Activated naive CD4-positive, alpha-beta T cell treated with anti-CD3 and anti-CD28 coated beads, Interleukin-2, amount 10 ng/mL, durations not matched to agents 7 days and 5 days (primary cell): ENCODE measurements at regions not wholly inside any gene's neighbourhood (a gene's known extent, or its start where the extent isn't known, plus 50 kb on each side); places are given as distances from the start of the nearest gene placed in this dataset.

ENCODE experiments used
- CTCF ChIA-PET: fragments of 350-600 bp; sonication (Branson Sonifier 250); formaldehyde crosslinking; loops from one replicate; lab custom pipeline; 2021; ENCODE audit warnings: antibody characterized with exemption; lab: Charles Lee
- DNase-seq: peaks from one replicate; pipeline ENCODE4 v3.0.0-alpha.2; 2020
- H3K27ac Mint-ChIP-seq: one replicate; pipeline ENCODE4 v1.8.0; 2021; ENCODE audit warnings: mild to moderate bottlenecking, moderate library complexity, mixed read lengths
- H3K27me3 Mint-ChIP-seq: one replicate; pipeline ENCODE4 v1.8.0; 2021; ENCODE audit warnings: mild to moderate bottlenecking, mixed read lengths
- H3K36me3 Mint-ChIP-seq: one replicate; pipeline ENCODE4 v1.8.0; 2021; ENCODE audit warnings: mixed read lengths
- H3K4me1 Mint-ChIP-seq: one replicate; pipeline ENCODE4 v1.8.0; 2021; ENCODE audit warnings: mixed read lengths
- H3K4me3 Mint-ChIP-seq: one replicate; pipeline ENCODE4 v1.8.0; 2021; ENCODE audit warnings: mild to moderate bottlenecking, moderate library complexity, mixed read lengths
- H3K9me3 Mint-ChIP-seq: one replicate; pipeline ENCODE4 v1.8.0; 2021; ENCODE audit warnings: mixed read lengths

DNA sequence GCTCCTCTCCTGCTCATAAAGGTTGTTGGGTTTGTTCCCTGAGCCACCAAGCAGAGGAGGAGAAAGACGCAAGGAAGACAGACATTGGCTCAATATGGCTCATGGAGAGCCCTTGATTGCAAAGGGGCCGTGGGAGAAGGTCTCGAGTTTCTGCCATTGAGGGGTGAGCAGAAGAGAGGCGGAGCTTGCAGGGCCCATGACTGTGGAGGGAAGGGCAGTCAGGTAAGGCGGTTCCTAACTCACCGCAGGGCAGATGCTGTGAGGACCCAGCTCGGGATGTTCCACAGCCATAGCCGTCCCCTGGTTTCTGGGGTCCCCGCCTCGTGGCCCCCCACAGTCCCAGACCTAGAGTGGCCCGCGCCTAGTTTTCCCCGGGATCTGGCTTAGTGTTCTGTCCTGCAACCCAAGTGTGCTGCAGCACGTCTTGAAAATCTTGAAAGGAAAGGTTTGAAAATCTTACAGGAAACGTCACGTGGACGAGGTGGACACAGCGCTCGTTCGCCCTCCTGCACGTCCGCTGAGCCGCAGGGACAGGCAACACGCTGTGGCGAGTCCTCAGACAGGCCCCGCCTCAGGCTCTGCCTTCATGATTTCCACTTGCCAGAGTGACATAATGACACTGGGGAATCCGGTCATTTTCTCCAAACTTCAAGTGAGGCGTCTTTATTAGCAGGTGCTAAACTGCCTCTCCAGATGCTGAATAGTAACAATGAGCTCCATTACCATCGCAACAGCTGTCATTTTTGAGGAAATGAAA lies 105.5 kb upstream of the HDAC4 start:
- Mint-ChIP-seq H3K27me3 (peaks cover 10% of the 10 kb centered on the region), H3K4me1 (no peaks in the 10 kb centered on the region), H3K27ac (no peak overlapping the region), H3K9me3 (no peaks in the 10 kb centered on the region), H3K36me3 (no peaks in the 10 kb centered on the region), H3K4me3 (no peak overlapping the region)
- DNase-seq, result no peak
- CTCF ChIA-PET, result no interaction called here

DNA sequence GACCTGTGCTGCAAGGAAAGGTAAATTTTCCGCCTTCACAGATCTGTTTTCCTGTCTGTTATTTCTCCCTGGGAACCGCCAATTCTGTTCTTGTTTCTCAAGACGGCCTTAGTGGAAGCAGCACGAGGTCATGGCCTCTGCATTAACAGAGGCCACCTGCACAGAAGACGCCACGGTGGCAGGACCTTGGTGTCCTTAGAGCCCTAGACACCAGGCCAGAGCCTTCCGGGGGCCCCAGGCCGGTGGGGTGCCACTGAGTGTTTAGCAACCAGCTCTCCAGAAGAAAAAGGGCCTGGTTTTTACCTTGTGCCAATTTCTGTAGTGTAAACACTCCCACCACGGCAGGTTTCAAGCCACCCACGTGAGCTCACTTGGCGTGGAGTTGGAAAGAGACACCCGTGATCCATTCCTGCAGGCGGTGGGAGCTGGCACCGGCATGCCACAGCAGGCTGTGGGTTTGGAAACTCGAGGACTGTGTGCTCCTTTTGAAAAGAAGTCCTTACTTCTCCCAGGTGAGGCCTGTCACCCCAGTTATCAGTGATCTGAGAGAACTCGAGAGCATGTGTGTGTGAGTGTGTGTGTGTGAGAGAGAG lies 103.9 kb upstream of the HDAC4 start:
- peaks cover 11% of the 10 kb centered on the region for H3K27me3 Mint-ChIP-seq
- H3K36me3 Mint-ChIP-seq, result no peaks in the 10 kb centered on the region
- CTCF ChIA-PET, result no interaction called here
- H3K4me3 Mint-ChIP-seq, result no peak overlapping the region
- no peaks in the 10 kb centered on the region for H3K4me1 Mint-ChIP-seq
- no peak for DNase-seq
- no peaks in the 10 kb centered on the region for H3K9me3 Mint-ChIP-seq
- H3K27ac Mint-ChIP-seq, result no peak overlapping the region

DNA sequence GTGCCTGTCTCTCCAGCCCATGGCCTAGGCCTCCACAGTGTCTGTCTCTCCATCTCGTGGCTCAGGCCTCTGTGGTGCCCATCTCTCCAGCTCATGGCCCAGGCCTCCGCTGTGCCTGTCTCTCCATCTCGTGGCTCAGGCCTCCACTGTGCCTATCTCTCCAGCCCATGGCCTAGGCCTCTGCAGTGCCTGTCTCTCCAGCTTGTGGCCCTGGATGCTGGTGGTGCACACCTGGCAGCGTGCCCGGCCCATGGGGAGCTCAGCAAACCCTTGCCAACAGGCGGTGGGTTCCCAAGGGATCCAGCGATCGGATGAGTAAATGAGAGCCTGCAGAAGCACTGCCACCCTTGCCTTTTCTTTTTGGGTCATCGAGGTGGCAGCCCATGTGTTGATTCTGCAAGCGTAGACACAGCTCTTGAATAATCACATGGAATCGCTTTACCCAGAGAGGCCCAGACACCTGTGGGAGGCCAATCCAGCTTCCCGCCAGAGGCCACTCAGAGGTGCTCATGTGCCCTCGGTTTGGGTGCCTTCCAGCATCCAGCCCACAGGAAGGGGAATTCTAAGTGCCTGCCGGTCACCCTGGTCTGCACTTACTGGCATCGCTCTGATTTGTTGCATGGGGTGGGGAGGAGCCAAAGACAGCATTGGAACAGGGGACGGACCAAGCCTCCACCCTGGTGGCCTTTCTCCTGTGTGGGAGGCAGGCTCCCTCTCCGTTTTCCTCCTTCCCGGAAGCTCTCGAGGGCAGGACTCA lies 101.8 kb upstream of the HDAC4 start:
- DNase-seq, result no peak
- Mint-ChIP-seq H3K27me3 (peaks cover 7% of the 10 kb centered on the region), H3K27ac (no peak overlapping the region), H3K36me3 (no peaks in the 10 kb centered on the region), H3K4me3 (no peak overlapping the region), H3K9me3 (no peaks in the 10 kb centered on the region), H3K4me1 (no peaks in the 10 kb centered on the region)
- CTCF ChIA-PET, result no interaction called here

- Mint-ChIP-seq H3K27me3 (peaks cover 12% of the 10 kb centered on the region), H3K9me3 (no peaks in the 10 kb centered on the region), H3K27ac (no peak overlapping the region), H3K36me3 (no peaks in the 10 kb centered on the region), H3K4me1 (no peaks in the 10 kb centered on the region), H3K4me3 (no peak overlapping the region)
- CTCF ChIA-PET, result no interaction called here
- no peak for DNase-seq
Measured at GRCh38 chr2:239500574-239501550, 100.0 kb upstream of the HDAC4 start.

DNA sequence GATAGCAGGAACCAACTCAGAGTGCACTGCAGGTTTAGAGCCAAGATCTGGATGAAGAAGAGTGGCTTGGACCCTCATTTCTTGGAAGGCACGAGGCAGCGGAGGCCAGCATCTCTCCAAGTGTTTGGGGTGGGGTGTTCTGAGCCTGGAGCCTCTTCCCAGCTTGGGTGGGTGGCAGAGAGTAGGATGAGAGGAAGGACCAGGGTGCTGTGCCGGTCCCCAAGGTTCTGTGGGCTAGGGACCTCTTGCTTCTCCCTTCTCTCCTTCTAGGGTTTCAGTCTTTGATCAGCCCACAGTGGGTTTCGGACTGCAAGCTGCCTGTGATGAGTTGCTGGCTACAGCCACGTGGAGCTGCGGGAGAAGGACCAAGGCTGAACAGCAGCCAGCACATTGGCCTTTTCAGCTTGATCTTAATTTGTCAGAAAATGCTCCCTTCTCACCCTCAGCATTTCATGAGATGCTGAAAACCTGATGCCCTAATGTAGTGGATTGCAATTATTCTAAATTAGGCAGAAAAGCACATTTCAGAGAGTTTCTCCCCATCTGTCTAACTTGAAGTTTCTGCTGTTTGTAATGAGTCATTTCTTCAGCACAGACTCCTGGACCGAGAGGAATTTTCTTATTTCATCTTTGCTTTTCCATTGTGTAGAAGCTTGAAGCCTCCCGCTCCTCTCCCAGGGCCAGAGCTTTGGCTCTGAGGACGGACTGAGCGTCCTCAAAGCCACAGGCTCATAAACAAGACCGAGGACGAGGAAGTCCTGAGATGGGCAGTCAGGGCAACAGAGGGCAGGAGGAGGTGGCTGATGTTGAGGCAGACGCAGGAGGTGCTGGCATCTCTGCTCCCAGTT lies 99.1 kb upstream of the HDAC4 start:
- no peak overlapping the region for H3K4me3 Mint-ChIP-seq
- H3K27me3 Mint-ChIP-seq, result peaks cover 20% of the 10 kb centered on the region
- no peak for DNase-seq
- no peaks in the 10 kb centered on the region for H3K4me1 Mint-ChIP-seq
- H3K36me3 Mint-ChIP-seq, result no peaks in the 10 kb centered on the region
- CTCF ChIA-PET, result no interaction called here
- H3K9me3 Mint-ChIP-seq, result no peaks in the 10 kb centered on the region
- H3K27ac Mint-ChIP-seq, result no peak overlapping the region

DNA sequence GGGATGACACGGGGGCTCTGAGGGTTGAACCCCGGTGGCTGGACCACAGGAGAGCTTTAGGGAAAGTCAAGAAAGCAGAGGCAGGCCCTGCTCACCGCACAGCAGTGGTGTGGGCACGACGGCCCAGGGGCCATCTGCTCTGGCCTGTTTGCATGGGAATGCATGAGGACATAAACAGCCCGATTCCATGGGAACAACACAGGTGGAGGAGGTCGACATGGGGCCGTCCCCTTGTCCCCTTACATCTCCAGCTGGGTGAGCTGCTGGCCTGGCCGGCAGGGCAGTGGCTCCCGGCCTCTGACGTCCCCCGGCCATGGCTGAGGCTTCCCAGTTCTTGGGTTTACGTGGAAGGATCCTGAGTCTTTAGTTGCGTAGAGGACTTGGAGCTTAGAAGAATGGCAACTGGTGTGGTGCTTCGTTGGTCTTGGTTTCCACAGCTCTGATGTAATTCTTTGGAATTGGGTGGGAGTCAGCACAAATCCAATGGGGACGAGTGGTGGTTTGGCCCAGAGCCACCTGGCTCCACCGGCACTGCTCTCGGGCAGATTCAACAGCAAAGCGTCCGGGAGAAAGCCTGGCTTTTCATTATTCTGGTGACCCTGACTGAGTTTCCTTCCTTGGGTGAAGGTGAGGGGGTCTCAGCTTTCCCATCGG lies 98.3 kb upstream of the HDAC4 start:
- no peaks in the 10 kb centered on the region for H3K36me3 Mint-ChIP-seq
- no peak overlapping the region for H3K4me3 Mint-ChIP-seq
- H3K27ac Mint-ChIP-seq, result no peak overlapping the region
- no peaks in the 10 kb centered on the region for H3K9me3 Mint-ChIP-seq
- CTCF ChIA-PET, result no interaction called here
- H3K27me3 Mint-ChIP-seq, result peaks cover 24% of the 10 kb centered on the region
- H3K4me1 Mint-ChIP-seq, result no peaks in the 10 kb centered on the region
- no peak for DNase-seq

GRCh38 chr2:239498576-239498975 lies 97.8 kb upstream of the HDAC4 start:
- Mint-ChIP-seq H3K4me1 (no peaks in the 10 kb centered on the region), H3K27ac (no peak overlapping the region), H3K36me3 (no peaks in the 10 kb centered on the region), H3K4me3 (no peak overlapping the region), H3K9me3 (no peaks in the 10 kb centered on the region), H3K27me3 (peaks cover 26% of the 10 kb centered on the region)
- CTCF ChIA-PET, result no interaction called here
- no peak for DNase-seq

- no peaks in the 10 kb centered on the region for H3K9me3 Mint-ChIP-seq
- DNase-seq, result no peak
- CTCF ChIA-PET, result no interaction called here
- H3K27ac Mint-ChIP-seq, result no peak overlapping the region
- no peaks in the 10 kb centered on the region for H3K4me1 Mint-ChIP-seq
- no peak overlapping the region for H3K4me3 Mint-ChIP-seq
- H3K27me3 Mint-ChIP-seq, result peaks cover 24% of the 10 kb centered on the region
- H3K36me3 Mint-ChIP-seq, result no peaks in the 10 kb centered on the region
Measured at GRCh38 chr2:239496700-239497099, 95.9 kb upstream of the HDAC4 start.

DNA sequence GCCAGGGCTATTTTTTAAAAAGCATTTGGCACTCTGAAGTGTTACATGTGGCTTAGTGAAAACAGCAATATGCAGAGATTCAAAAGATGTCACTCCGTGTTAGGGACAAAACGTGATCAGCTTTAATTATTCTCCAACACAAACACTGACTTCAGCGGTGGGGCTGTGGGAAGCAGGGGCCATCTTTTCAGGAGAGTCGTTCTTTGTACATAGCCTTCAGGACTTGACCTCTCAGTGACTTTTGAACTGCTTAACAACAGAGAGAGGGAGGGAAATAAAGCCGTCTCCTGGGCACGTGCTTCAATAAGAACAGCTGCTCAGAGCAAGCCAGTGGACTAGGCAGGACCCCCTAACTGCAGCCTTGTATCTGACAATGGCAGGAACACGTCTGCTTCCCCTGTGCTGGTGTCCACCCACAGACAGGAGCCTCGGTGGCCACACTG lies 95.0 kb upstream of the HDAC4 start:
- Mint-ChIP-seq H3K4me3 (no peak overlapping the region), H3K9me3 (no peaks in the 10 kb centered on the region), H3K27me3 (peaks cover 22% of the 10 kb centered on the region), H3K4me1 (no peaks in the 10 kb centered on the region), H3K27ac (no peak overlapping the region), H3K36me3 (no peaks in the 10 kb centered on the region)
- no peak for DNase-seq
- CTCF ChIA-PET, result no interaction called here

DNA sequence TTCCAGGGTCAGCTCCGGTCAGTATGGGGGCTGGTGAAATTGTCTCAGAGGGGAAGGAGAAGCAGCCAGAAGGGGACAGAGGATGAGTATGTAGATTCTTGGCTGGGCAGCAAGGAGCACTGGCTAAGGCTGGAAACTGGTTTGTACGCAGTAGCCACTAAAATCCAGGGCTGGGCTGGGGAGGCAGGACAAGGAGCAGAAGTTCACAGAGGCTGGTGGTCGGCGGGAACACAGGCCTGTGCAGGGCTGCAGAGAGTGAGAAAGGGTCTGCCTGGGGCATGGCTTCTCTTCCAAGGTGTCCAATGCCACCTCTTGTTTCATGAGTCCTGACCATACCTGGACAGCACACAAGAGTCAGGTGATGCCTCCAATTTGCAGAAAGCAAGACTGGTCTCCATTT lies 94.4 kb upstream of the HDAC4 start:
- H3K27ac Mint-ChIP-seq, result no peak overlapping the region
- CTCF ChIA-PET, result no interaction called here
- H3K4me1 Mint-ChIP-seq, result no peaks in the 10 kb centered on the region
- no peak overlapping the region for H3K4me3 Mint-ChIP-seq
- H3K27me3 Mint-ChIP-seq, result peaks cover 22% of the 10 kb centered on the region
- no peaks in the 10 kb centered on the region for H3K9me3 Mint-ChIP-seq
- no peak for DNase-seq
- H3K36me3 Mint-ChIP-seq, result no peaks in the 10 kb centered on the region

GRCh38 chr2:239494578-239494977 lies 93.8 kb upstream of the HDAC4 start:
- Mint-ChIP-seq H3K4me3 (no peak overlapping the region), H3K27ac (no peak overlapping the region), H3K27me3 (peaks cover 22% of the 10 kb centered on the region), H3K9me3 (no peaks in the 10 kb centered on the region), H3K36me3 (no peaks in the 10 kb centered on the region), H3K4me1 (no peaks in the 10 kb centered on the region)
- DNase-seq, result no peak
- CTCF ChIA-PET, result no interaction called here

- Mint-ChIP-seq H3K4me1 (no peaks in the 10 kb centered on the region), H3K9me3 (no peaks in the 10 kb centered on the region), H3K27ac (peak overlapping the region; percentile 42), H3K36me3 (no peaks in the 10 kb centered on the region), H3K4me3 (no peak overlapping the region), H3K27me3 (peaks cover 17% of the 10 kb centered on the region)
- CTCF ChIA-PET, result no interaction called here
- no peak for DNase-seq
Measured at GRCh38 chr2:239489481-239489880, 88.7 kb upstream of the HDAC4 start.

- no peak overlapping the region for H3K4me3 Mint-ChIP-seq
- H3K4me1 Mint-ChIP-seq, result no peaks in the 10 kb centered on the region
- no peaks in the 10 kb centered on the region for H3K36me3 Mint-ChIP-seq
- CTCF ChIA-PET, result no interaction called here
- DNase-seq, result no peak
- no peaks in the 10 kb centered on the region for H3K9me3 Mint-ChIP-seq
- peaks cover 17% of the 10 kb centered on the region for H3K27me3 Mint-ChIP-seq
- no peak overlapping the region for H3K27ac Mint-ChIP-seq
Measured at GRCh38 chr2:239488125-239488524, 87.3 kb upstream of the HDAC4 start.
